ENCODE measurements at regions not wholly inside any gene's neighbourhood (a gene's known extent, or its start where the extent isn't known, plus 50 kb on each side); places are given as distances from the start of the nearest gene placed in this dataset.

DNA sequence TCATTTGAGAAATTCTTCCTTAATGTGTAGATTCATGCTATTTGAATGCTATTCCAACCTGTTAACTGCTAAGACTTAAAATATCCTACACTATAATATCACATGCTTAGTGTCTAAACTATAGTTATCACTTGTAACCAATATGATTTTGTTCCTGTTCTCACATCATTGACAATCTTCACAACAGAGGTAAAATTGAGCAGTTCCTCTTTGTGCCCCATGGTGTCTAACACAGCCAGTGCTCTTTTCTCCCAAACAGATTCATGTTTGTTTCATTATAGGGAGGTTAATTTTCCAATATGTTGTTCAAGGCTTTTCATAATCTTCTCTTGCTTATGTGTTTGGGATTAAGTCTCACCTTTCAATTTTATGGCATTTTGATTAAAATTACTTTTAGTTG is 591.1 kb downstream of the ZPLD1 start:
- no peak for DNase-seq (ENCODE audit: low read depth)
- TF ChIP-seq, protein P1, sequence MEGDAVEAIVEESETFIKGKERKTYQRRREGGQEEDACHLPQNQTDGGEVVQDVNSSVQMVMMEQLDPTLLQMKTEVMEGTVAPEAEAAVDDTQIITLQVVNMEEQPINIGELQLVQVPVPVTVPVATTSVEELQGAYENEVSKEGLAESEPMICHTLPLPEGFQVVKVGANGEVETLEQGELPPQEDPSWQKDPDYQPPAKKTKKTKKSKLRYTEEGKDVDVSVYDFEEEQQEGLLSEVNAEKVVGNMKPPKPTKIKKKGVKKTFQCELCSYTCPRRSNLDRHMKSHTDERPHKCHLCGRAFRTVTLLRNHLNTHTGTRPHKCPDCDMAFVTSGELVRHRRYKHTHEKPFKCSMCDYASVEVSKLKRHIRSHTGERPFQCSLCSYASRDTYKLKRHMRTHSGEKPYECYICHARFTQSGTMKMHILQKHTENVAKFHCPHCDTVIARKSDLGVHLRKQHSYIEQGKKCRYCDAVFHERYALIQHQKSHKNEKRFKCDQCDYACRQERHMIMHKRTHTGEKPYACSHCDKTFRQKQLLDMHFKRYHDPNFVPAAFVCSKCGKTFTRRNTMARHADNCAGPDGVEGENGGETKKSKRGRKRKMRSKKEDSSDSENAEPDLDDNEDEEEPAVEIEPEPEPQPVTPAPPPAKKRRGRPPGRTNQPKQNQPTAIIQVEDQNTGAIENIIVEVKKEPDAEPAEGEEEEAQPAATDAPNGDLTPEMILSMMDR (conservative IDR thresholded peaks at IDR 0.05; ENCODE audit: low read depth, low read length), result no peak
- H3K4me3 ChIP-seq (ENCODE audit: low read depth, low read length), result no peak overlapping the region

DNA sequence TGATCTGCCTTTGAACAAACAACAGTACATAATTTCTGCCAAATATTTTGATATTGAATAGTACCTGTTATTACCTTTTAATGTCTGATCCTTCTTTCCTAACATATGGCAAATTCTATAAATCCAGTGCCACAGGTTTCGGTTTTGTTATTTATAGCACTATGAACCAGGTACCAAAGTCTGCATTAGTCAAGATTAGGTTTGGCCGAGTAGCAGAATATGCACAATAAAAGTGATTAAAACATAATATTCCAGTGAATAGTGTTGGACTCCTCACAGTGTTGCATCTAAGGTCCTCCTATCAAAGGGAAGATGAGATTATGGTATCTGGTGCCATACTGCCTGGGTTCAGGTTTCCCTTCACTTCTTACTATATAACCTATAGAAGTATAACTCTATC is 599.0 kb downstream of the ZPLD1 start:
- no peak for DNase-seq (ENCODE audit: low read depth)
- H3K4me3 ChIP-seq (ENCODE audit: low read depth, low read length), result no peak overlapping the region
- TF ChIP-seq, protein P1 (conservative IDR thresholded peaks at IDR 0.05; ENCODE audit: low read depth, low read length), result no peak

DNA sequence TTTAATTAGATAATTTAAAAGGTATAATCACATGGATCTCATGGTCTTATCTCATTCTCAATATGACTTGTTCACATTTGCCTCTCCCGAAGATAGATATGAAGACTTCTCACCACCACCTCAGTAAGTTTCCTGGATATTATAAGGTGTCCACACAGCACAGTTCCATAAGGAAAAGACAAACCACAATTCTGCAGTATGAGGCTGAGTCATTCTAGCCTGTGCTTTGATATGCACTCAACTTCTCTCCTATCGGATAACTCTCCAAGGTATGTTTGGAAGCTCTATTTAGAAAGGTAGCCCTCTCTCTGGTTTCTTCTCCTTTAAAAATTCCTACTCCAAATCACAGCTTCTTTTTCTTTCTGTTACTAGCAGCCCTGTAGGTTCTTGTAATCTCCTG is 612.8 kb downstream of the ZPLD1 start:
- TF ChIP-seq, protein P1 (conservative IDR thresholded peaks at IDR 0.05; ENCODE audit: low read depth, low read length), result no peak
- H3K4me3 ChIP-seq (ENCODE audit: low read depth, low read length), result no peak overlapping the region
- DNase-seq (ENCODE audit: low read depth), result no peak

DNA sequence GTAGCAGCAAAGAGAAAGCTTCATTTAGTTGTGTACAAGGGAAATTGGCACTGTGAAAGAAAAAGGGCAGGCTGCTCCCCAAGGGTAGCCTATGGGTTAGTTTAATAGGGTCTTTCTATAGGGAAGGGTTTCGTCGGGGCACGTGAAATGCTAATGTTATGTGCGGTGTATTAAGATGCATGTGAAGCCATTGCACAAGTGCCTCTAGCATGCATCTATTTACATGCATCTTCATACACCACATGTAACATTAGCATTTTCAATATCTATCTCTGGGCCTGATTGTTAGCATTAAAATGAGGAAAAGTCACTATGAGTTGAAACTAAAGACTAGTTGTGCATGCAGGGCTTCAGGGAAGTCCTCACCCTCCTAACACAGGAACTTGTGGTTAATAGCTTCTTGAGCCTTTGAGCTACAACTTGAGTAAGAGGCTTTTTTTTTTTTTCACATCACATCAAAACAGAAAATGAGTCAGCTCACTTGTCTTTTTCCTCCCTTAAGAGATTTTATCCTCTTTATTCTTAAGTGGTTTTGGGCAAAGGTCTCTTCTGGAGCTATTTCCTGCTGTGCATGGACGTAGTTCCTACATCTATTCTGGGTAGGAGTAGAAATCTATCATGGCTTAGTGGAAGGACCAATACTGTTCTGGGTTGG is 613.4 kb downstream of the ZPLD1 start:
- peak; percentile 38 for DNase-seq (ENCODE audit: low read depth)
- no peak overlapping the region for H3K4me3 ChIP-seq (ENCODE audit: low read depth, low read length)
- TF ChIP-seq, protein P1 (conservative IDR thresholded peaks at IDR 0.05; ENCODE audit: low read depth, low read length), result no peak

DNA sequence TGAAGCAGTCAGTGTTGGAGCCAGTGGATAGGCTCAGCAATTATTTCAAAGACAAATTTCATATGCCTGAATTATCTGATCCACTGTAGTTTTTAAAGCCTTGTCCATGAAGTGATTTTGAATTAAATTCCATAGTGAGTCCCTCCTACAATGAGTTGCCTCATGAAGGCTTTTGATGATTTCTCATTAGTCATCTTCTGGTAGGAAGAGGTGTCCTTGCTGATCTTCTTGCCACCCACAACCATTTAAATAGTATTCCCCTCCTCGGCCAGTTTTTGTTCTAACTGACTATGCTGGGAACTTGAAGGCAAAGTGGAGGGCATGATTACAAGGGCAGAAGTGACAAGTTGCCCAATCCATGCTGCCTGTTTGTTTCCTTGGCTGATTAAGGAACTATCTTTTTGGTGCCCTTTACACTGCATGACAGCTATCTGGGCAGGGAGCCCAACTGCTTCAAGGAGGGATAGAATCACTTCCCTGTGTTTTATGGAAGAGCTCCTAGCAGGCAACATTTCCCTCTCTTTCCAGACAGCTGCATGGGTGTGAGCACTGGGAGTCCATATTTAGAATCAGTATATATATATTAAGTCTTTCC is 617.5 kb downstream of the ZPLD1 start:
- DNase-seq (ENCODE audit: low read depth), result no peak
- no peak overlapping the region for H3K4me3 ChIP-seq (ENCODE audit: low read depth, low read length)

DNA sequence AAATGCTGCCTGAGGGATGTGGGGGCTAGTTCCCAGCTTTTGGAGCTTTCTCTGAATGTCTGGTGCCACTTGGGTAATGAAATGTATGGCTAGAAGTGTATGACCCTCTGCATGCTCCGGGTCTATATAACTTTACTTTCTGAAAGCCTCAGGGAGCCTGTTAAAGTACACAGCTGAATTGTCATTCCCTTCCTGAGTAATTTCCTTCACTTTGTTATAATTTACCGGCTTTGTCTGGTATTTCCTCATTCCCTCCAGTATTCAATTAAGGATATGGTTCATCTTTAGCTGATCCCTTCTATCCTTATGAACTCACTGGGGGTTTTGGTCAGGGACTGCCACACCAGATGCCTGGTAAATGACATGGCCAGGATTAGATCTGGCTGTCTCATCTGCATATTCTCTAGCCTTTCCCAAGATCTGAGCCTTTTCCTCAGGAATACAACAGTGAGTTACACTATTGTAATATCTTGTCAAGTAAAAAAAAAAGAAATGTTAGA is 620.3 kb downstream of the ZPLD1 start:
- no peak for DNase-seq (ENCODE audit: low read depth)

More for the DNA sequence above, 617.5 kb downstream of the ZPLD1 start:
- TF ChIP-seq, protein P1 (conservative IDR thresholded peaks at IDR 0.05; ENCODE audit: low read depth, low read length), result no peak

More for the DNA sequence above, 620.3 kb downstream of the ZPLD1 start:
- H3K4me3 ChIP-seq (ENCODE audit: low read depth, low read length), result no peak overlapping the region
- TF ChIP-seq, protein P1 (conservative IDR thresholded peaks at IDR 0.05; ENCODE audit: low read depth, low read length), result no peak
